CD4-positive, CD25-positive, alpha-beta regulatory T cell (primary cell): ENCODE measurements at regions not wholly inside any gene's neighbourhood (a gene's known extent, or its start where the extent isn't known, plus 50 kb on each side); places are given as distances from the start of the nearest gene placed in this dataset.

Experiments
- ATAC-seq, 2 donors: fragments of 150-1000 bp; cut with Tn5 transposase; one replicate each; pipeline ENCODE4 v1.10.0; 2021; ENCODE audit warnings: low read depth in 2 of 2, moderate number of reproducible peaks in 2 of 2, moderate library complexity in 1 of 2
- DNase-seq, 3 donors: peaks; one replicate each; pipeline versions ENCODE4 v3.0.0 to v3.0.0-alpha.2; 2012 to 2022; ENCODE audit warnings: mixed read lengths in 1 of 3
- H3K27ac ChIP-seq: one replicate; pipeline ENCODE4 v1.7.0; 2013; ENCODE audit warnings: mild to moderate bottlenecking, low read length; ENCODE audit not compliant: insufficient read depth, poor library complexity, severe bottlenecking
- H3K27me3 ChIP-seq: one replicate; pipeline ENCODE4 v1.7.0; 2013; ENCODE audit warnings: low read length; ENCODE audit not compliant: control insufficient read depth, insufficient read depth
- H3K36me3 ChIP-seq: one replicate; pipeline ENCODE4 v1.7.0; 2013; ENCODE audit warnings: mild to moderate bottlenecking, low read length, moderate library complexity; ENCODE audit not compliant: control insufficient read depth, insufficient read depth
- H3K4me1 ChIP-seq: 2 replicates; pipeline ENCODE4 v1.7.0; 2013; ENCODE audit warnings: mild to moderate bottlenecking, low read length; ENCODE audit not compliant: insufficient read depth, control insufficient read depth, poor library complexity, severe bottlenecking
- H3K4me3 ChIP-seq: one replicate; pipeline ENCODE4 v1.7.0; 2013; ENCODE audit warnings: low read depth, mild to moderate bottlenecking, low read length, moderate library complexity
- H3K9me3 ChIP-seq, 2 experiments: 1 replicate in 1 of 2; 2 replicates in 1 of 2; pipeline ENCODE4 v1.7.0; 2013; ENCODE audit warnings: low read length in 2 of 2, mild to moderate bottlenecking in 1 of 2, moderate library complexity in 1 of 2; ENCODE audit not compliant: control insufficient read depth in 2 of 2
- H3K27ac Mint-ChIP-seq, 3 donors: one replicate each; pipeline ENCODE4 v1.8.0; 2020 to 2022; ENCODE audit warnings: mild to moderate bottlenecking in 3 of 3, mixed read lengths in 3 of 3, moderate library complexity in 2 of 3
- H3K27me3 Mint-ChIP-seq: one replicate; pipeline ENCODE4 v1.8.0; 2022; ENCODE audit warnings: mild to moderate bottlenecking, mixed read lengths
- H3K36me3 Mint-ChIP-seq: one replicate; pipeline ENCODE4 v1.8.0; 2020; ENCODE audit warnings: mixed read lengths
- H3K4me1 Mint-ChIP-seq, 4 donors: one replicate each; pipeline ENCODE4 v1.8.0; 2020 to 2022; ENCODE audit warnings: mixed read lengths in 4 of 4, mild to moderate bottlenecking in 1 of 4
- H3K4me3 Mint-ChIP-seq, 4 donors: one replicate each; pipeline ENCODE4 v1.8.0; 2020 to 2022; ENCODE audit warnings: mild to moderate bottlenecking in 4 of 4, mixed read lengths in 4 of 4, moderate library complexity in 3 of 4
- H3K9me3 Mint-ChIP-seq, 7 donors: one replicate each; pipeline ENCODE4 v1.8.0; 2020 to 2022; ENCODE audit warnings: mixed read lengths in 7 of 7, mild to moderate bottlenecking in 3 of 7, moderate library complexity in 2 of 7

DNA sequence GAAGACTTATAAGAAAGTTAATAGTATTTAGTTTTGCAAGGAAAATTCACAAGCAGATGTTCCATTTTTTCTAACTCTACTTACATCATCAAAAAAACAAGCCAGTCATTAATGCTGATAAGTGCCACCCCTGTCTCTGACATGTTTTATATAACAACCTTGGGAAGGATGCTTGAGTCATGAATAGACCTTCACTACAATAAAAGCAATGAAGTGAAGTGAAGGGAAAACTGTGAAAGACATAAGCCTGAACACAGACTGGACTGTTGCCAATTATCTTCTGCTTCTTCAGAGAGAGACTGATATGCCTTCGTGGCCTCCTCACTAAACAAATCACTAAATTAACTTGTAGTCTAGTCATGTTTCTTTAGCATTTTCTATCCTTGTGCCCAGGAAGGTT, 353.2 kb downstream of the PDHA2 start:
- Histone ChIP-seq H3K4me3 (no peak overlapping the region), H3K27me3 (no peaks in the 10 kb centered on the region), H3K27ac (no peak overlapping the region), H3K36me3 (no peaks in the 10 kb centered on the region), H3K4me1 (no peaks in the 10 kb centered on the region), H3K9me3 (peaks cover 0 to 1% of the 10 kb centered on the region in 2 experiments)
- Mint-ChIP-seq H3K4me1 (no peaks in the 10 kb centered on the region), H3K36me3 (no peaks in the 10 kb centered on the region), H3K27me3 (no peaks in the 10 kb centered on the region), H3K27ac (no peak overlapping the region), H3K9me3 (peaks cover 2 to 9% (median 5%) of the 10 kb centered on the region in 7 donors), H3K4me3 (no peak overlapping the region)
- ATAC-seq: no peak
- DNase-seq: no peak

DNA sequence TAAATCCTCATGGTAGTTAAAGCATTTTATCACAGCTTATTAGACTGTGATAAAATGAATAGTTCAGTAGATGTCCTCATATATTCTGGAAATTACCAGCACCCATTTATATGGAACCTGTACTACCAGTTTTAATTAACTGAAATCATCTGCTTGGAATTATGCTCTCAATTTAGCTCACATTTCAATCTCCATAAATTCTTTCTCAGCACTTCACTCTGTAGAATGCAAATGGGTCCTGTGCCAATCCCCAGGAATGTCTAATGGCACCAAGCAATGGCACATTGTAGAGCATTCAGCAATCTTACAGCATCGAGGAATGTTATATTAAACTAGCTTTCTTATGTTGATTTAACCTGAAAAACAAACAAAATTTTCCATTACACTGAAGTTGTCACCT, 355.1 kb downstream of the PDHA2 start:
- Histone ChIP-seq H3K27me3 (no peaks in the 10 kb centered on the region), H3K27ac (no peak overlapping the region), H3K36me3 (no peaks in the 10 kb centered on the region), H3K4me1 (no peaks in the 10 kb centered on the region), H3K9me3 (peaks cover 0 to 1% of the 10 kb centered on the region in 2 experiments), H3K4me3 (no peak overlapping the region)
- no peaks in the 10 kb centered on the region for H3K4me1 Mint-ChIP-seq
- no peaks in the 10 kb centered on the region for H3K36me3 Mint-ChIP-seq
- H3K27me3 Mint-ChIP-seq: no peaks in the 10 kb centered on the region
- ATAC-seq (no peak), DNase-seq (no peak)
- no peak overlapping the region for H3K27ac Mint-ChIP-seq
- no peak overlapping the region for H3K4me3 Mint-ChIP-seq
- H3K9me3 Mint-ChIP-seq: peaks cover 0 to 7% (median 3%) of the 10 kb centered on the region in 7 donors

DNA sequence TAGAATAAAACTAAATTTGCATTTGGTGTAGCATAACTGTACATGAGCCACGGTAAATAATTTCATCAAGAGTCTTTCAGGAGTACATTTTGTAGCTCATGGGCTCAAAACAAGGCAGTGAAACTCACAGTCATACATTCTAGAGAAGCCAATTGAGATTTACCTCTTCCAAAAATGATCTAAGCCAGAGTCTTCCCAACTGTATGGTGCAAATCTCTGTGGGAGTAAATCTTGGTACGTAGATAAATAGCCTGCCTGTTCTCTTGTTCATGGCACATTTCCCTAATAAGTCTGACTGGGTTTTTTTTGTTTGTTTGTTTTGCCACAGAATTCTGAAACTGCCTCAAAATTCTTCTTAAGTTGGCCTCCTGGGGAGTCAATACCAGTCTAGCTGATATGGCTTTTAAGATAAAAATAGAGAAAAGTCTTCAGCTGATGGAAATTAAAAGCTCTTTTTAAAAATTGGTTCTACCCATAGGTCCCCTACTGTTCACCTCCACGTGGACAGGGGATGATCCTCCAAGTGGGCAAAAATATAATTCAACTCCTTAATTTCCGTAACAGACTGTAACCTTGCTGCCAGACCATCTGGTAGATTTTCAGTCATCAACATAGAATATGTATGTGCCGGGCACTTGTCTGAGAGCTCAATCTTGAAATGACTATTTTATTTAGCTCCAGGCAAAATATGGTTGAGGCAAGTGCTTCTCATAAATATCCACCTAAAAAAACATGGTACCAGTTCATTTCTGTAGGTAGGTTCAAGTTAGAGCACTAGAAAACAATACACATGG, 365.4 kb downstream of the PDHA2 start:
- Histone ChIP-seq H3K4me1 (no peaks in the 10 kb centered on the region), H3K27ac (no peak overlapping the region), H3K27me3 (no peaks in the 10 kb centered on the region), H3K4me3 (no peak overlapping the region), H3K36me3 (no peaks in the 10 kb centered on the region), H3K9me3 (no peaks in the 10 kb centered on the region)
- H3K27ac Mint-ChIP-seq: no peak overlapping the region
- DNase-seq: no peak
- H3K4me1 Mint-ChIP-seq: no peaks in the 10 kb centered on the region
- peaks cover 0 to 5% (median 1%) of the 10 kb centered on the region in 7 donors for H3K9me3 Mint-ChIP-seq
- no peak overlapping the region for H3K4me3 Mint-ChIP-seq
- ATAC-seq: no peak
- no peaks in the 10 kb centered on the region for H3K27me3 Mint-ChIP-seq
- H3K36me3 Mint-ChIP-seq: no peaks in the 10 kb centered on the region

DNA sequence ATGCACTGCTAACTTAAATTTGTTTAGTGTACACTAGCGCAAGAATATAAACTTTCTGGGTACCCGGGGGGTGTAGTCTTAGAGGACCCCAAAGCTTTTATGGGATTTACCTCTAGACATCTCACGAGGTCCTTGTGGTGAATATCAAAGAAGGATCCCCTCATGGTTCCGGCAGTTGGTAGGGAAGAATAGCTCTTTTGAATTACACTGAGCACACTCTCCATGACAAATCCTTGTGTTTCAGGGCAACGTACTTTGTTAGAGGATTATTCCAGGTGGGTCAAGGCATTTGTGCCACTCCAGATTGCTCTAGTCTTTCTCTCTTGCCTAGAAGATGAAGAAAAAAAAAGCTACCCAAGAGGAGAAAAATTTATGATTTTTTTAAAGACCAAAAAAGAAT, 387.6 kb downstream of the PDHA2 start:
- no peaks in the 10 kb centered on the region for H3K36me3 Mint-ChIP-seq
- no peaks in the 10 kb centered on the region for H3K27me3 ChIP-seq
- no peaks in the 10 kb centered on the region for H3K4me1 ChIP-seq
- no peak for DNase-seq
- H3K36me3 ChIP-seq: no peaks in the 10 kb centered on the region
- ATAC-seq: no peak
- no peaks in the 10 kb centered on the region for H3K4me1 Mint-ChIP-seq
- no peak overlapping the region for H3K27ac Mint-ChIP-seq
- H3K27me3 Mint-ChIP-seq: no peaks in the 10 kb centered on the region
- no peak overlapping the region for H3K27ac ChIP-seq
- no peak overlapping the region for H3K4me3 Mint-ChIP-seq
- peaks cover 0 to 15% (median 6%) of the 10 kb centered on the region in 7 donors for H3K9me3 Mint-ChIP-seq
- no peak overlapping the region for H3K4me3 ChIP-seq
- H3K9me3 ChIP-seq: no peaks in the 10 kb centered on the region

DNA sequence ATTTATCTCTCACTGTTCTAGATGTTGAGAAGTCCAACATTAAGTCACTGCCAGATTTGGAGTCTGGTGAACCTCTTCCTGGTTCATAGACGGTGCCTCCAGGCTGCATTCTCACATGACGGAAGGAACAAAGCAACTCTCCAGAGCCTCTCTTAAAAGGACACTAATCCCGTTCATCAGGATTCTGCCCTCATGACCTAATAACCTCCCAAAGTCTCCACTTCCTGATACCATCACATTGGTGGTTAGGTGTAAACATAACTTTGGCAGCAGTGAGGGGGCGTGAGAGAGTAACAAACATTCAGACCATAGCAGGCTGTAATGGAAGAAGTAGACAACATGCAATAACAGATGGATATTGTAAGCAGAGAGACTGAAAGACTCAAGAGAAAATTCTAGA, 388.6 kb downstream of the PDHA2 start:
- Mint-ChIP-seq H3K27me3 (no peaks in the 10 kb centered on the region), H3K27ac (no peak overlapping the region), H3K9me3 (peaks cover 0 to 15% (median 5%) of the 10 kb centered on the region in 7 donors), H3K4me1 (no peaks in the 10 kb centered on the region), H3K4me3 (peak overlapping the region in 1 of 4 donors; percentile 85), H3K36me3 (no peaks in the 10 kb centered on the region)
- Histone ChIP-seq H3K4me1 (no peaks in the 10 kb centered on the region), H3K4me3 (no peak overlapping the region), H3K27me3 (no peaks in the 10 kb centered on the region), H3K27ac (no peak overlapping the region), H3K9me3 (no peaks in the 10 kb centered on the region), H3K36me3 (no peaks in the 10 kb centered on the region)
- ATAC-seq: no peak
- DNase-seq: no peak

DNA sequence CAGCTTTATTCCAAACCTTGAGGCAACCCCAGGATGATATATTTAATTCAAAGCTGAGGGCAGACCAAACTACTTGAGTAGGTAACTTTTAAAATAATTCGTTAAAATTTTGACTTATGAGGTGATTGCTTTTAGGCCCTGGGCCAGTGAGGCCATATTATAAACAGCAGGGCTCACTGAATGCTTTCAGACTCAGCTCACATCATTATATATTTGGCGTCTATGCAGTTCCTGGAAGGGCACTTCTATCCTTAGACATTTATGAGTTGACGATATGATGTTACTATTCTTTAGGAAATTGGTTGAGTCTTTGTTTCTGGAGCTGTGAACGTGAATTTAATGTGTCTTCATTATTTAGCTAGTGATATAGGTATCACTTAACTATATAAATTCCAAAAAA, 400.1 kb downstream of the PDHA2 start:
- H3K36me3 ChIP-seq: no peaks in the 10 kb centered on the region
- H3K4me3 ChIP-seq: no peak overlapping the region
- peaks cover 3 to 9% (median 7%) of the 10 kb centered on the region in 7 donors for H3K9me3 Mint-ChIP-seq
- no peaks in the 10 kb centered on the region for H3K36me3 Mint-ChIP-seq
- no peak for ATAC-seq
- no peak for DNase-seq
- H3K27ac Mint-ChIP-seq: no peak overlapping the region
- H3K27me3 Mint-ChIP-seq: no peaks in the 10 kb centered on the region
- peaks cover 0 to 12% of the 10 kb centered on the region in 2 experiments for H3K9me3 ChIP-seq
- H3K4me3 Mint-ChIP-seq: no peak overlapping the region
- no peaks in the 10 kb centered on the region for H3K4me1 ChIP-seq
- H3K27ac ChIP-seq: no peak overlapping the region
- H3K27me3 ChIP-seq: no peaks in the 10 kb centered on the region
- H3K4me1 Mint-ChIP-seq: no peaks in the 10 kb centered on the region

DNA sequence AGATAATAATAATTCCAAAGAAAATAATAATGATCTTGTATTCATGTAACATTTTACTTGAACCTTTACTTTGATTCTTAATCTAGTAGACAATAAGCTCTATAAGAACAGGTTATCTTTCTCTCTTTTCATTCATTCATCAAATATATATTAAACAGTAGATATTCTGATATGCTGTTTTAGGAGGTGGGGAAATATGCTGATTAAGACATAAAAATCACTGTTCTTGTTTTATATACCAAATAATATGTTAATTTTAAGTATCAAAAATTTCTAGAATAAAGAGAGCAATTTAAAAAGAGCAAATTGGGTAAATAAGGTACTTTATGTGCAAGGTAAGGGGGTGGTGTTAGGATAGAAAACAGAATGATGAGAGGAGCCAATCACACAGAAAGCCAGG, 401.9 kb downstream of the PDHA2 start:
- Histone ChIP-seq H3K4me1 (no peaks in the 10 kb centered on the region), H3K9me3 (peaks cover 0 to 11% of the 10 kb centered on the region in 2 experiments), H3K27ac (no peak overlapping the region), H3K4me3 (no peak overlapping the region), H3K36me3 (no peaks in the 10 kb centered on the region), H3K27me3 (no peaks in the 10 kb centered on the region)
- no peaks in the 10 kb centered on the region for H3K4me1 Mint-ChIP-seq
- no peak overlapping the region for H3K4me3 Mint-ChIP-seq
- H3K27ac Mint-ChIP-seq: no peak overlapping the region
- H3K9me3 Mint-ChIP-seq: peaks cover 1 to 11% (median 5%) of the 10 kb centered on the region in 7 donors
- no peaks in the 10 kb centered on the region for H3K36me3 Mint-ChIP-seq
- DNase-seq: no peak
- no peak for ATAC-seq
- H3K27me3 Mint-ChIP-seq: no peaks in the 10 kb centered on the region

DNA sequence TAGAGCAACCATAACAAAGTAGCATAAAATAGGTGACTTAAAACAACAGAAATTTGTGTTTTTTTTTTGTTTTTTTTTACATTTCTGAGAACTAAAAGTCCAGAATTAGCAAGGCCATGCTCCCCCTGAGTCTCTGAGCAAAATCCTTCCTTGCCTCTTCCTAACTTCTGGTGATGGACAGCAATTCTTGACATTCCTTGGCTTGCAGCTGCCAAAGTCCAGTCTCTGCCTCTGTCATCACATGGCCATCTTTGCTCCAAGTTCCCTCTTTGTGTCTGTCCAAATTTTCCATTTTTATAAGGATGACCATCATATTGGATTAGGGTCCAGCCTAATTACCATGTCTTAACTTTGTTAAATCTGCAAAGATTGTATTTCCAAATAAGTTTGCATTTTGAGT, 407.2 kb downstream of the PDHA2 start:
- H3K36me3 Mint-ChIP-seq: no peaks in the 10 kb centered on the region
- Histone ChIP-seq H3K9me3 (no peaks in the 10 kb centered on the region), H3K4me1 (no peaks in the 10 kb centered on the region), H3K4me3 (no peak overlapping the region), H3K27ac (no peak overlapping the region), H3K36me3 (no peaks in the 10 kb centered on the region), H3K27me3 (no peaks in the 10 kb centered on the region)
- H3K27ac Mint-ChIP-seq: no peak overlapping the region
- DNase-seq: no peak
- ATAC-seq: no peak
- H3K4me3 Mint-ChIP-seq: no peak overlapping the region
- H3K4me1 Mint-ChIP-seq: no peaks in the 10 kb centered on the region
- no peaks in the 10 kb centered on the region for H3K27me3 Mint-ChIP-seq
- H3K9me3 Mint-ChIP-seq: peaks cover 0 to 9% (median 3%) of the 10 kb centered on the region in 7 donors
